Endothelial cell of umbilical vein (primary cell): ENCODE measurements at regions not wholly inside any gene's neighbourhood (a gene's known extent, or its start where the extent isn't known, plus 50 kb on each side); places are given as distances from the start of the nearest gene placed in this dataset.

Source experiments
- CTCF ChIP-seq, 2 donors: IDR thresholded peaks; 1 replicate in 1 of 2; 2 replicates in 1 of 2; pipeline ENCODE4 v1.5.1; 2011; ENCODE audit warnings: low read length in 2 of 2, mild to moderate bottlenecking in 2 of 2, moderate library complexity in 2 of 2, control low read depth in 1 of 2, inconsistent platforms in 1 of 2, low read depth in 1 of 2; ENCODE audit not compliant: insufficient read depth in 1 of 2; ENCODE audit errors: extremely low read depth in 1 of 2
- JUN ChIP-seq: IDR thresholded peaks from 2 replicates; pipeline ENCODE4 v1.6.1; 2011; ENCODE audit warnings: borderline replicate concordance, low read depth; ENCODE audit not compliant: insufficient read length, insufficient read depth
- MAX ChIP-seq: IDR thresholded peaks from 2 replicates; pipeline ENCODE4 v1.6.1; 2011; ENCODE audit not compliant: insufficient read depth, insufficient read length
- POLR2A ChIP-seq: IDR thresholded peaks from 2 replicates; pipeline ENCODE4 v1.6.1; 2012; ENCODE audit warnings: low read depth, mild to moderate bottlenecking, control low read depth, low read length
- POLR2AphosphoS5 ChIP-seq: IDR thresholded peaks from 2 replicates; pipeline ENCODE4 v1.6.1; 2012; ENCODE audit warnings: low read depth, mild to moderate bottlenecking, control low read depth, low read length, moderate library complexity; ENCODE audit not compliant: insufficient read depth

- no peak for TF ChIP-seq POLR2AphosphoS5
- TF ChIP-seq JUN, result no peak
- TF ChIP-seq POLR2A, result no peak
- TF ChIP-seq CTCF (IDR thresholded peaks at IDR 0.05; ENCODE audit: extremely low read depth in 1 of 2, insufficient read depth in 1 of 2, low read depth in 1 of 2, low read length in 2 of 2), result no peak
- TF ChIP-seq MAX, result no peak
Measured at GRCh38 chr11:122036018-122036417, 80.0 kb downstream of the BLID start.
